HG02870 (cell line): ENCODE measurements at regions not wholly inside any gene's neighbourhood (a gene's known extent, or its start where the extent isn't known, plus 50 kb on each side); places are given as distances from the start of the nearest gene placed in this dataset.
A peak's percentile ranks its signal among the peaks of the same experiment; 100 is the strongest.

Source experiments
- ATAC-seq: cut with Tn5 transposase; IDR thresholded peaks from one replicate; pipeline ENCODE4 v1.9.1; 2021; ENCODE audit warnings: mild to moderate bottlenecking, moderate library complexity; ENCODE audit not compliant: unreplicated experiment

GRCh38 chr1:221408117-221408803 lies 333.6 kb downstream of the DUSP10 start:
- no peak for ATAC-seq

GRCh38 chr1:221411283-221411682 lies 330.6 kb downstream of the DUSP10 start:
- no peak for ATAC-seq

- ATAC-seq: no peak
Measured at GRCh38 chr1:221414772-221415539, 326.9 kb downstream of the DUSP10 start.

GRCh38 chr1:221415651-221416050 lies 326.2 kb downstream of the DUSP10 start:
- ATAC-seq: no peak

- ATAC-seq: no peak
Measured at GRCh38 chr1:221416142-221416541, 325.7 kb downstream of the DUSP10 start.

- no peak for ATAC-seq
Measured at GRCh38 chr1:221416723-221417122, 325.2 kb downstream of the DUSP10 start.

GRCh38 chr1:221418346-221418745 lies 323.5 kb downstream of the DUSP10 start:
- no peak for ATAC-seq

- no peak for ATAC-seq
Measured at GRCh38 chr1:221419513-221420095, 322.3 kb downstream of the DUSP10 start.

- ATAC-seq: no peak
Measured at GRCh38 chr1:221429264-221429663, 312.6 kb downstream of the DUSP10 start.

- ATAC-seq: no peak
Measured at GRCh38 chr1:221430152-221430960, 311.5 kb downstream of the DUSP10 start.

GRCh38 chr1:221431068-221431651 lies 310.7 kb downstream of the DUSP10 start:
- ATAC-seq: no peak

- ATAC-seq: no peak
Measured at GRCh38 chr1:221431961-221432360, 309.9 kb downstream of the DUSP10 start.

- peak; percentile 47 for ATAC-seq
Measured at GRCh38 chr1:221435504-221435904, 306.4 kb downstream of the DUSP10 start.

GRCh38 chr1:221437171-221437570 lies 304.7 kb downstream of the DUSP10 start:
- ATAC-seq: no peak

- no peak for ATAC-seq
Measured at GRCh38 chr1:221437926-221438325, 304.0 kb downstream of the DUSP10 start.

GRCh38 chr1:221439008-221439746 lies 302.7 kb downstream of the DUSP10 start:
- ATAC-seq: peak; percentile 92

- no peak for ATAC-seq
Measured at GRCh38 chr1:221439747-221440501, 302.0 kb downstream of the DUSP10 start.

GRCh38 chr1:221440658-221441057 lies 301.2 kb downstream of the DUSP10 start:
- no peak for ATAC-seq

GRCh38 chr1:221442056-221442455 lies 299.8 kb downstream of the DUSP10 start:
- ATAC-seq: no peak
